ENCODE measurements at regions not wholly inside any gene's neighbourhood (a gene's known extent, or its start where the extent isn't known, plus 50 kb on each side); places are given as distances from the start of the nearest gene placed in this dataset.
"Not testable (repeated sequence)": the region's sequence is repeated elsewhere in the genome, so short reads cannot be mapped to it uniquely, and the experiment has no call there.

- DNase-seq = no peak
Measured at GRCh38 chr2:210961249-210961648, 404.9 kb downstream of the CPS1 start.

GRCh38 chr2:210963386-210963785 is 407.0 kb downstream of the CPS1 start:
- DNase-seq = no peak

- no peak for DNase-seq
Measured at GRCh38 chr2:210964141-210964764, 407.9 kb downstream of the CPS1 start.

- DNase-seq = no peak
Measured at GRCh38 chr2:210965472-210965871, 409.1 kb downstream of the CPS1 start.

- no peak for DNase-seq
Measured at GRCh38 chr2:210966330-210966729, 409.9 kb downstream of the CPS1 start.

GRCh38 chr2:210971431-210971830 is 415.0 kb downstream of the CPS1 start:
- DNase-seq = no peak

- DNase-seq = not testable (repeated sequence)
Measured at GRCh38 chr2:210986806-210987205, 430.4 kb downstream of the CPS1 start.

GRCh38 chr2:210991107-210991506 is 434.7 kb downstream of the CPS1 start:
- DNase-seq = no peak

GRCh38 chr2:210994104-210994503 is 437.7 kb downstream of the CPS1 start:
- DNase-seq = no peak

GRCh38 chr2:210997373-210997772 is 441.0 kb downstream of the CPS1 start:
- DNase-seq = no peak

- DNase-seq = no peak
Measured at GRCh38 chr2:210998334-210998733, 441.9 kb downstream of the CPS1 start.

GRCh38 chr2:211014376-211014775 is 458.0 kb downstream of the CPS1 start:
- DNase-seq = no peak

GRCh38 chr2:211014906-211015305 is 458.5 kb downstream of the CPS1 start:
- DNase-seq = no peak

- DNase-seq = not testable (repeated sequence)
Measured at GRCh38 chr2:211025089-211025488, 468.7 kb downstream of the CPS1 start.

- DNase-seq = no peak
Measured at GRCh38 chr2:211026109-211026508, 469.7 kb downstream of the CPS1 start.

- DNase-seq = no peak
Measured at GRCh38 chr2:211027976-211028375, 471.6 kb downstream of the CPS1 start.

- DNase-seq = no peak
Measured at GRCh38 chr2:211033765-211034164, 477.4 kb downstream of the CPS1 start.

GRCh38 chr2:211035548-211036185 is 479.3 kb downstream of the CPS1 start:
- DNase-seq = peak; percentile 27

- no peak for DNase-seq
Measured at GRCh38 chr2:211045025-211045424, 488.6 kb downstream of the CPS1 start.

GRCh38 chr2:211049321-211050018 is 493.1 kb downstream of the CPS1 start:
- no peak for DNase-seq

- no peak for DNase-seq
Measured at GRCh38 chr2:211055438-211055837, 499.0 kb downstream of the CPS1 start.

- DNase-seq = no peak
Measured at GRCh38 chr2:211061612-211062296, 505.4 kb downstream of the CPS1 start.

- DNase-seq = no peak
Measured at GRCh38 chr2:211062297-211062612, 505.9 kb downstream of the CPS1 start.
